GM21786 (cell line): ENCODE measurements at regions not wholly inside any gene's neighbourhood (a gene's known extent, or its start where the extent isn't known, plus 50 kb on each side); places are given as distances from the start of the nearest gene placed in this dataset.
"Not testable (repeated sequence)": the region's sequence is repeated elsewhere in the genome, so short reads cannot be mapped to it uniquely, and the experiment has no call there.

ENCODE experiments used
- ATAC-seq: cut with Tn5 transposase; IDR thresholded peaks from one replicate; pipeline ENCODE4 v1.9.1; 2021; ENCODE audit not compliant: unreplicated experiment

- no peak for ATAC-seq
These were observed 84.8 kb upstream of the HNF1B start for GRCh38 chr17:37829592-37830123.

- ATAC-seq = no peak
These were observed 83.8 kb upstream of the HNF1B start for GRCh38 chr17:37828651-37829124.

- ATAC-seq = no peak
These were observed 83.2 kb upstream of the HNF1B start for GRCh38 chr17:37827905-37828650.

GRCh38 chr17:37826497-37827430 lies 81.9 kb upstream of the HNF1B start:
- ATAC-seq = no peak

GRCh38 chr17:37825851-37826250 lies 81.0 kb upstream of the HNF1B start:
- no peak for ATAC-seq

- ATAC-seq = no peak
These were observed 80.0 kb upstream of the HNF1B start for GRCh38 chr17:37824534-37825485.

- ATAC-seq = no peak
These were observed 79.1 kb upstream of the HNF1B start for GRCh38 chr17:37823996-37824395.

GRCh38 chr17:37820995-37821713 lies 76.3 kb upstream of the HNF1B start:
- no peak for ATAC-seq

- ATAC-seq = peak; percentile 36
These were observed 75.6 kb upstream of the HNF1B start for GRCh38 chr17:37820313-37820994.

- no peak for ATAC-seq
These were observed 73.8 kb upstream of the HNF1B start for GRCh38 chr17:37818689-37819088.

GRCh38 chr17:37816950-37817349 lies 72.1 kb upstream of the HNF1B start:
- ATAC-seq = no peak

- no peak for ATAC-seq
These were observed 70.7 kb upstream of the HNF1B start for GRCh38 chr17:37815536-37815935.

GRCh38 chr17:37813751-37814150 lies 68.9 kb upstream of the HNF1B start:
- ATAC-seq = no peak

- not testable (repeated sequence) for ATAC-seq
These were observed 64.0 kb upstream of the HNF1B start for GRCh38 chr17:37808846-37809245.

- ATAC-seq = no peak
These were observed 58.0 kb upstream of the HNF1B start for GRCh38 chr17:37802712-37803416.

GRCh38 chr17:37802061-37802595 lies 57.3 kb upstream of the HNF1B start:
- no peak for ATAC-seq

GRCh38 chr17:37801171-37801570 lies 56.3 kb upstream of the HNF1B start:
- ATAC-seq = no peak

GRCh38 chr17:37797206-37797605 lies 52.3 kb upstream of the HNF1B start:
- no peak for ATAC-seq
